Activated naive CD4-positive, alpha-beta T cell treated with anti-CD3 and anti-CD28 coated beads, Interleukin-2, amount 10 ng/mL, durations not matched to agents 7 days and 5 days (primary cell): ENCODE measurements at regions not wholly inside any gene's neighbourhood (a gene's known extent, or its start where the extent isn't known, plus 50 kb on each side); places are given as distances from the start of the nearest gene placed in this dataset.

ENCODE experiments used
- CTCF ChIA-PET: fragments of 350-600 bp; sonication (Branson Sonifier 250); formaldehyde crosslinking; loops from one replicate; lab custom pipeline; 2021; ENCODE audit warnings: antibody characterized with exemption; lab: Charles Lee
- DNase-seq: peaks from one replicate; pipeline ENCODE4 v3.0.0-alpha.2; 2020
- H3K27ac Mint-ChIP-seq: one replicate; pipeline ENCODE4 v1.8.0; 2021; ENCODE audit warnings: mild to moderate bottlenecking, moderate library complexity, mixed read lengths
- H3K27me3 Mint-ChIP-seq: one replicate; pipeline ENCODE4 v1.8.0; 2021; ENCODE audit warnings: mild to moderate bottlenecking, mixed read lengths
- H3K36me3 Mint-ChIP-seq: one replicate; pipeline ENCODE4 v1.8.0; 2021; ENCODE audit warnings: mixed read lengths
- H3K4me1 Mint-ChIP-seq: one replicate; pipeline ENCODE4 v1.8.0; 2021; ENCODE audit warnings: mixed read lengths
- H3K4me3 Mint-ChIP-seq: one replicate; pipeline ENCODE4 v1.8.0; 2021; ENCODE audit warnings: mild to moderate bottlenecking, moderate library complexity, mixed read lengths
- H3K9me3 Mint-ChIP-seq: one replicate; pipeline ENCODE4 v1.8.0; 2021; ENCODE audit warnings: mixed read lengths

DNA sequence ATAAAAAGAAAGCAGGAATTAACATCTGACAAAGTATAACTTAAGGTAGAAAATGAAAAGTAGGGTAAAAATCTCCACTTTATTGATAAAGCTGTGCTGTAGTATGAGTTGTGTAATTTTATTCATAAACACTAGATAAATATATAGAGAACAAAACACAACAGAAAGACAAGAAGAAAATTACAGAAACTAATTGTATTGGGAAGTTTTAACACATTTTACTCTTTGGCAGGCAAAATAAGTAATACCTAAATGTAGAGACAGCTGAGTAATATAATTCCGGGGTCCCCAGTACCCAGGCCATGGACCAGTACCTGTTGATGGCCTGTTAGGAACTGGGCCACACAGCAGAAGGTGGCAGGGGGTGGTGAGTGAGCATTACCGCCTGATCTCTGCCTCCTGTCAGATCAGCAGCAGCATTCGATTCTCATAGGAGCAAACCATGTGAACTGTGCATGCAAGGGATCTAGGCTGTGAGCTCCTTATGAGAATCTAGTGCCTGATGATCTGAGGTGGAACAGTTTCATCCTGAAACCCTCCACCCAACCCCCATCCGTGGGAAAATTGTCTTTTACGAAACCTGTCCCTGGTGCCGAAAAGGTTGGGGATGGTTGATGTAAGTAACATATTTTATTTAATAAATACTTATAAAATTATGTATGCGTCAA is 84.4 kb upstream of the ETV6 start:
- CTCF ChIA-PET: no interaction called here
- no peaks in the 10 kb centered on the region for H3K9me3 Mint-ChIP-seq
- H3K27me3 Mint-ChIP-seq: peaks cover 13% of the 10 kb centered on the region
- DNase-seq: no peak
- H3K4me3 Mint-ChIP-seq: no peak overlapping the region
- no peak overlapping the region for H3K27ac Mint-ChIP-seq
- no peaks in the 10 kb centered on the region for H3K4me1 Mint-ChIP-seq
- no peaks in the 10 kb centered on the region for H3K36me3 Mint-ChIP-seq

DNA sequence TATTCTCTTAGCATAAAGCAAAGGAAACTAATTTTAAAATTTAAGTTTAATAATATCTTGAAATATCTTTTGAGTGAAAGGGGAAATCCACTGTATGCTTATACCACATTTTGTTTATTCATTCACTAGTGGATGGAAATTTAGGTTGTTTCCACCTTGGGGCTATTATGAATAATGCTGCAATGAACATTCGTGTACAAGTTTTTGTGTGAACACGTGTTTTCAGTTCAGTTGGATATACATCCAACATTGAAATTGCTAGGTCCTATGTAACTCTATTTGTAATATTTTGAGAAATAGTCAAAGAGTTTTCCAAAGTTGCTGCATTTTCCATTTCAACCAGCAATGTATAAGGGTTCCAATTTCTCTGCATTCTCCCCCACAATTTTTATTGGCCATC is 83.7 kb upstream of the ETV6 start:
- no peaks in the 10 kb centered on the region for H3K9me3 Mint-ChIP-seq
- CTCF ChIA-PET: no interaction called here
- H3K36me3 Mint-ChIP-seq: no peaks in the 10 kb centered on the region
- no peaks in the 10 kb centered on the region for H3K4me1 Mint-ChIP-seq
- H3K4me3 Mint-ChIP-seq: no peak overlapping the region
- H3K27me3 Mint-ChIP-seq: peaks cover 12% of the 10 kb centered on the region
- H3K27ac Mint-ChIP-seq: no peak overlapping the region
- DNase-seq: no peak

DNA sequence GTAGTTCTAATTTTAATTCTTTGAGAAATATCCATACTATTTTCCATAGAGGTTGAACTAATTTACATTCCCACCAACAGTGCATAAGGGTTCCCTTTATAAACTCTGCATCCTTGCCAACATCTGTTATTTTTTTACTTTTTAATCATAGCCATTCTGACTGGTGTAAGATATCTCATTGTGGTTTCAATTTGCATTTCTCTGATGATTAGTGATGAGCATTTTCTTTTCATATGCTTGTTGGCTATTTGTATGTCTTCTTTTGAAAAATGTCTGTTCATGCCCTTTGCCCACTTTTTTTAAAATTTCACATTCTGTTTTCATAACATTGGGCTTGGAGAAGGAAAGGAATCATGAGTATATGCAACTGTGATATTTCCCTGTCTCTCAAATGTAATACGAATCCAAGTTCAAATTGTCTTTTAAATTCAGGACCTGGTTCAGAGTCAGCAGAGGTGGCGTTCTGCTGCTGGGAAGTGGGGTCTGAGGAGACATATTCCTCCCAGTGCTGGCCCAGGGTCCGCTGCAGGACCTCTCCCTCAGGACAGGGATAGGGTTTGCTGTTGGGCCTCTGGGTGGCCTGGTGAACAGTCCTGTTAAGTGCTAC is 81.2 kb upstream of the ETV6 start:
- no peaks in the 10 kb centered on the region for H3K4me1 Mint-ChIP-seq
- no peak overlapping the region for H3K4me3 Mint-ChIP-seq
- H3K27me3 Mint-ChIP-seq: peaks cover 3% of the 10 kb centered on the region
- CTCF ChIA-PET: no interaction called here
- no peak overlapping the region for H3K27ac Mint-ChIP-seq
- no peaks in the 10 kb centered on the region for H3K9me3 Mint-ChIP-seq
- H3K36me3 Mint-ChIP-seq: no peaks in the 10 kb centered on the region
- DNase-seq: no peak

DNA sequence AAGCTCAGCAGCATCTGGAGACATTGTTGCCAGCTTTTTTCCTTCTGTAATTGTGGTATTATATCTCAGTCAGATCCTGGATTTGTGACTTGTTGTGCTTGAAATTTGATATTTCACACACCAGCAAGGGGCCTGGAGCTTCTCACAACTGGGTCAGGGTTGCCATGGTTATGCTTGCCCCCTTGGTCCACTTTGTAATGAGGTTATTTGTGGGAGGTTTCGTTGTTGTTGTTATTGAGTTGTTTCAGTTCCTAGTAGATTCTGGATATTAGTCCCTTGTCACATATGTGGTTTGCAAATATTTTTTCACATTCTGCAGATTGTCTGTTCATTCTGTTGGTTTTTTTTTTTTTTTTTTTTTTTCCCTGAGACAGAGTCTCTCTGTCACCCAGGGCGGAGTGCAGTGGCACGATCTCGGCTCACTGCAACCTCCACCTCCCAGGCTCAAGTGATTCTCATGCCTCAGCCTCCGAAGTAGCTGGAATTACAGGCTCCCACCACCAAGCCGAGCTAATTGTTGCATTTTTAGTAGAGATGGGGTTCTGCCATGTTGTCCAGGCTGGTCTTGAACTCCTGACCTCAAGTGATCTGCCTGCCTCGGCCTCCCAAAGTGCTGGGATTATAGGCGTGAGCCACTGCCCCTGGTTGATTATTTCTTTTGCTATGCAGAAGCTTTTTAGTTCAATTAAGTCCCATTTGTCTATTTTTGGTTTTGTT is 80.6 kb upstream of the ETV6 start:
- DNase-seq: no peak
- Mint-ChIP-seq H3K4me3 (no peak overlapping the region), H3K9me3 (no peaks in the 10 kb centered on the region), H3K27me3 (peaks cover 4% of the 10 kb centered on the region), H3K36me3 (no peaks in the 10 kb centered on the region), H3K27ac (no peak overlapping the region), H3K4me1 (no peaks in the 10 kb centered on the region)
- CTCF ChIA-PET: interaction anchor here (2.3 kb wide), 1 partner anchor 464 kb away, joined by 6 read pairs; no protein-coding TSS in a partner anchor

DNA sequence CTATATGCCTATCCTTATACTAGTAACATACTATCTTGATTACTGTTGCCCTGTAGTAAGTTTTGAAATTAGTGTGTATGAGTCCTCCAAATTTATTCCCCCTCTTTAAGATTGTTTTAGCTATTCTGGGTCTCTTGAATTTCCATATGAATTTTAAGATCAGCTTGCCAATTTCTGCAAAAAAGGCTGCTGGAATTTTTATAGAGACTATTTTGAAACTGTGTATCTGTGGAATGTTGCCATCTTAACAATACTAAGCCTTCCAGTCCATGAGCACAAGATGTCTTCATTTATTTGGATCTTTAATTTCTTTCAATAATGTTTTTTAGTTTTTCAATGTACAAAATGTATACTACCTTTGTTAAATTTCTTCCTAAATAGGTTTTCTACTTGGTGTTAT is 79.8 kb upstream of the ETV6 start:
- CTCF ChIA-PET: interaction anchor here (2.3 kb wide), 1 partner anchor 463 kb away, joined by 6 read pairs; no protein-coding TSS in a partner anchor
- H3K4me1 Mint-ChIP-seq: no peaks in the 10 kb centered on the region
- H3K27ac Mint-ChIP-seq: no peak overlapping the region
- no peak overlapping the region for H3K4me3 Mint-ChIP-seq
- no peaks in the 10 kb centered on the region for H3K9me3 Mint-ChIP-seq
- peaks cover 9% of the 10 kb centered on the region for H3K27me3 Mint-ChIP-seq
- no peaks in the 10 kb centered on the region for H3K36me3 Mint-ChIP-seq
- DNase-seq: no peak

DNA sequence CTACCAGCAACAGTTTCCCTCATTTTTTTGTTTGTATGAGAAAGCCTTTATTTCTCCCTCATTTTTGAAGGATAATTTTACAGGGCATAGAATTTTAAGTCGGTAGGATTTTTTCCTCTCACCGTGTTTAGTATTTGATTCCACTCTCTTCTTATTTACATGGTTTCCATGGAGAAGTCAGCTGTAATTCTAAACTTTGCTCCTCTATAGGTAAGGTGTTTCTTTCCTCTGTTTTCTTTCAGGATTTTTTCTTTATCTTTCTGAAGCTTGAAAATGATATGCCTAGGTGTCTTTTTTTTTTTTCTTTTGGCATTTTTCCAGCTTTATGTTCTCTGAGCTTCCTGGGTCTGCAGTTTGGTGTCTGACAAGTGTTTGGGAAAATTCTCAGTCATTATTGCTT is 75.6 kb upstream of the ETV6 start:
- H3K4me3 Mint-ChIP-seq: no peak overlapping the region
- H3K4me1 Mint-ChIP-seq: peaks cover 2% of the 10 kb centered on the region
- H3K36me3 Mint-ChIP-seq: no peaks in the 10 kb centered on the region
- no peak for DNase-seq
- no peaks in the 10 kb centered on the region for H3K9me3 Mint-ChIP-seq
- no peak overlapping the region for H3K27ac Mint-ChIP-seq
- CTCF ChIA-PET: interaction anchor here (0.8 kb wide), 1 partner anchor 434 kb away, joined by 3 read pairs; no protein-coding TSS in a partner anchor
- peaks cover 9% of the 10 kb centered on the region for H3K27me3 Mint-ChIP-seq

DNA sequence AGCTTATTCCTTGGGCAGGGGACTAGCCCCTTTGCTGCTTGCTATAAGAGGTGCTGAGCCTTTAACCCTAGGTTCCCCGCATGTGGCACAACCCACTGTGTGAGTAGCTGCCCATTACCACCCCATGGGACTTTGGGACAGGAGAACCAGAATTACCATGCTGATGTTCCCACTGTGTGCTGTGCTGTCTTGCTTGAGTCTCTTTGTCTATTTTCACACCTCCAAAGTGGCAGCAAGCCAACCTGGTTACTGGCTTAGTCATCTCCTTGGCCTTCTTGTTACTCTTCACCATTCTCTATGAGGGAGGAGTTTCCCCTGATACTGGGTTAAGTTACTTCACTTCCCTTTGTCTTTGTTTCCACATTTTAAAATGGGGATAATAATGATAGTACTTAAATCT is 73.4 kb upstream of the ETV6 start:
- H3K9me3 Mint-ChIP-seq: no peaks in the 10 kb centered on the region
- H3K27me3 Mint-ChIP-seq: peaks cover 17% of the 10 kb centered on the region
- H3K36me3 Mint-ChIP-seq: no peaks in the 10 kb centered on the region
- peaks cover 2% of the 10 kb centered on the region for H3K4me1 Mint-ChIP-seq
- CTCF ChIA-PET: interaction anchor here (1.0 kb wide), 1 partner anchor 457 kb away, joined by 4 read pairs; no protein-coding TSS in a partner anchor
- DNase-seq: no peak
- no peak overlapping the region for H3K27ac Mint-ChIP-seq
- no peak overlapping the region for H3K4me3 Mint-ChIP-seq

DNA sequence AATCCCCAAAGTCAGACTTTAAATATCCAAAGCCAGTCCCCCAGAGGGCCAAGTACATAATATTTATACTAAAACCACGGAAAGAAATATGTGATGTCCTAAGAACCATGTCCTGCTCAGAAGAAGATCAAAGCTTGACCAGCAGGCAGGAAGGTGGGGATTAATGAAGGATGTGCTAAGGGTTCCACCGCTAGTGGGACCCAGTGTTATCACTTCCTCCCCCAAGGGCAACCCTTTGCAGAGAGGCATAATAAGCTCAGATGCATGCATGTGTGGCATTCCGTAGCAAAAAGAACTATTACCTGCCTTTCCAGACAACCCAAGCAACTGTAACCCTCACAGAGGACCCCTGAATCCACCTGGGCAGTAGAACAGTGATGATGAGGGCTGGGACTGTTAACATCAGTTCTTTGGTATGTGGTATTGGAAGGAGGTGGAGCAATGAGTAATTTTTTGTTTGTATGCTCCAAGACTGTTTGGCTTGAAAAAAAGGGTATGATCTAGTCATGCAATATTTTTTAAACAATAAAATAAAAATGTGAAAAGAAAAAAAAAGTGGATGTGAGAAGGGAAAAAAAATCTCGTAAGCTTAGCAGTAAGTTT is 71.7 kb upstream of the ETV6 start:
- H3K4me1 Mint-ChIP-seq: peaks cover 4% of the 10 kb centered on the region

DNA sequence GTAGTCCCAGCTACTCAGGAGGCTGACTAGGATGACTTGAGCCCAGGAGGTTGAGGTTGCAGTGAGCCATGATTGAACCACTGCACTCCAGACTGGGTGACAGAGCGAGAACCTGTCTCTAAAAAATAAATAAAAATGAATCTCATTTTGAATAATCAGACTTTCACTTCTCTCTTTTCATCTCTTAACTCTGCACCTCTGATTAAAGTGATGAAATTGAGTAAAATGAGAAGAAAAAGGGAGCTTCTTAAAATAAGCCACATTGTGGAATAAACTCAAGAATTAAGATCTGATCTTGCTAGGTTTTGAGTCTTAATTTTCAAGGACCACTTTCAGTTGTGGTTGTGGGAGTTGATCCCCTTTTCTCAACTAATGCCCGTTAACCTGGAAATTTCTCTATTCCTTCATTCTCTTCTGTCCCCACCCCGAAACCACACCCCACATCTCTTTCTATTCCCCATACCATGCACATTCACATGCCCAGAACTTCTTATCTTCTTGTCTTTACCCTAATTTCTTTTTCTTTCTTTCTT is 70.9 kb upstream of the ETV6 start:
- DNase-seq: no peak
- H3K9me3 Mint-ChIP-seq: no peaks in the 10 kb centered on the region
- CTCF ChIA-PET: interaction anchor here (1.3 to 10.3 kb wide), 3 partner anchors 23 to 457 kb away, joined by 3 to 209 read pairs (median 11); no protein-coding TSS in a partner anchor
- H3K4me1 Mint-ChIP-seq: peaks cover 4% of the 10 kb centered on the region
- H3K36me3 Mint-ChIP-seq: no peaks in the 10 kb centered on the region
- no peak overlapping the region for H3K27ac Mint-ChIP-seq
- H3K27me3 Mint-ChIP-seq: peaks cover 28% of the 10 kb centered on the region
- H3K4me3 Mint-ChIP-seq: no peak overlapping the region

More for the DNA sequence above, 71.7 kb upstream of the ETV6 start:
- no peak overlapping the region for H3K4me3 Mint-ChIP-seq
- CTCF ChIA-PET: interaction anchor here (0.6 to 10.3 kb wide), 3 partner anchors 153 to 756 kb away, joined by 3 to 209 read pairs (median 3); no protein-coding TSS in a partner anchor
- no peaks in the 10 kb centered on the region for H3K9me3 Mint-ChIP-seq
- H3K27ac Mint-ChIP-seq: no peak overlapping the region
- H3K36me3 Mint-ChIP-seq: no peaks in the 10 kb centered on the region
- no peak for DNase-seq
- peaks cover 25% of the 10 kb centered on the region for H3K27me3 Mint-ChIP-seq

DNA sequence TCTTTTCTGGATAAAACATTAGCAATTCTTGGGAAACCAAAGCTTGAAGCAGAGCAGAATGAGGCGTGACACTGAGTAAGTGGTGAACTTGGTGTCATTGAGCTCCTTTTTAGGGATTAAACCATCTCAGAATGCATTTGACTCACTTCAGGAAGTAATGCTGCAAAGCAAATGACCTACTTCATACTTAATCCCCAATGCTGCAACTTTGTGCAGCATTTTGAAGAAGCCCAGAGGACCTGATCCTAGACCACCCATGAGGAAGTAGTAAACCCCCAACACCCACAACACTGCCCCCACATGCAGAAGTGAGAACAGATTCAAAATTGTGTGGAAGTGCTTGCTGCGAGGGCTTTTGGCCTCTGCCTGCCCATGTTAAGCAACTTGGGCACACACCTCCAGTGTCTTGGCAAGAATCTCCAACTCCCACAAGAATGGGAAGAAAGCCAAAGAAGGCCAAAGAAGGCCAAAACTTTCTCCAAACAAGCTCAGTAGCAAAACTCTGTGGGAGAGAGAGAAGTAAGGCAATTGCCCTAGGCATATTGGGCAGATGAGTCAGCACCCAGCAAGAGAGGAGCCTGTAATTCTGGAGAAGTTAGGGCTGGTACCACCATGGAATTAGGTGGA is 69.2 kb upstream of the ETV6 start:
- Mint-ChIP-seq H3K27me3 (peaks cover 25% of the 10 kb centered on the region), H3K4me3 (no peak overlapping the region), H3K27ac (no peak overlapping the region), H3K4me1 (peaks cover 4% of the 10 kb centered on the region), H3K9me3 (no peaks in the 10 kb centered on the region), H3K36me3 (no peaks in the 10 kb centered on the region)
- CTCF ChIA-PET: interaction anchor here (0.7 to 10.3 kb wide), 16 partner anchors 10 to 754 kb away, joined by 3 to 209 read pairs (median 5); no protein-coding TSS in a partner anchor
- DNase-seq: no peak

DNA sequence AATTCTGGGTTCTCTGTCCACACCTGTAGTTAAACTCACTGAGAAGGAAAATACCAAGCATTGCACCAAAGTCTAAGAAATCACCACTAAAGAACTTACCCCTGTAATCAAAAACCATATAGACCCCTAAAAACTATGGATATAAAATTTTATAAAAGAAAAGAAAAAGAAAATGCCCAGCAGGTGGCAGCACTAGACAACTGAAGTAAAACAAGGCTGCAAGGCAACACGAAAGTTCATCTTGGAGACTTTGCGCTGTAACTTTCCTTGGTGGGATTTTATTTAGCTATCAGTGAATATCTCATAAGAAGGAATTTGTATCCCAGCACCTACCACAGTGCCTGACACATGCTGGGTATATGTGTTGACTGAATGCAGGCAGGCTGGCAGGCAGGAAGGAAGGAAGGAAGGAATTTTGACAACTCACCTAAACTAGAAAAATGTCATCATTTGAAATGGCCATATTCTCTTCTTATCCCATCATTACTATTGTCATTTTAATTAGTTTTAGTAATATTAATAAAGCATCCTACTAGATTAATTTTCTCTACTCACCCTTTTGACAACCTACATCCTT is 68.2 kb upstream of the ETV6 start:
- Mint-ChIP-seq H3K9me3 (no peaks in the 10 kb centered on the region), H3K36me3 (no peaks in the 10 kb centered on the region), H3K27me3 (peaks cover 25% of the 10 kb centered on the region), H3K27ac (no peak overlapping the region), H3K4me3 (no peak overlapping the region), H3K4me1 (peaks cover 4% of the 10 kb centered on the region)
- CTCF ChIA-PET: interaction anchor here (0.6 to 10.3 kb wide), 19 partner anchors 9 to 753 kb away, joined by 3 to 209 read pairs (median 3); no protein-coding TSS in a partner anchor
- DNase-seq: peak; percentile 77

DNA sequence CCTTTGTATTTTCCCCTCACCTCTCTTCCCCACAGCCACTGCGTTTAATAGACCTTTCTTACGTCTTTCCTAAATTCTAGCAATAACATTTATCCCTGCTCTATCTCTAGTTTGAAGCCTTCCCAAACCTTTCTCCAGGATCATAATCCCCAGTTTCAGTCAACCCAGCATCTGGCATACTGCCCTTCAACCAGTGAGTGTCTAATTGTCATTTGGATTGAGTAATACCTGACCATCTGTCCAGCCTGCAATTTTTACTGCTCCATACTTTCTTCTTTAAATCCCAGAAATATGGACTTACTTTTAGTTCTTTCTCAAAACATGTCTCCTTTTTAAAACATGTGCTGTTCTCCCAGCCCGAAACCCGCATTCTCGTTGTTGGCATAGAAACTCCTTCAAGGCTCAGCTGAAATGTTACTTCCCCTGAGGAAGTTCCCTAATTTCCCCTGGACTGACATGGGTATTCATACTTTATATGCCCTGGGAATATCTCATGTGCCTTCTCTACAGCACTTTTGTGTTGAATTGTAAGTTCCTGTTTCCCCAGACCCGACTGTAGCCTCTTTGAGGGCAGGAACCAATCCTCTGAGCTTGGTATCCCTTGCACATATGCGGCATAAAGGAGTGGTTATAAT is 65.1 kb upstream of the ETV6 start:
- Mint-ChIP-seq H3K27me3 (peaks cover 17% of the 10 kb centered on the region), H3K4me3 (no peak overlapping the region), H3K36me3 (no peaks in the 10 kb centered on the region), H3K9me3 (no peaks in the 10 kb centered on the region), H3K4me1 (peaks cover 2% of the 10 kb centered on the region), H3K27ac (no peak overlapping the region)
- no peak for DNase-seq
- CTCF ChIA-PET: interaction anchor here (1.2 to 10.3 kb wide), 4 partner anchors 23 to 451 kb away, joined by 4 to 209 read pairs (median 4); no protein-coding TSS in a partner anchor

DNA sequence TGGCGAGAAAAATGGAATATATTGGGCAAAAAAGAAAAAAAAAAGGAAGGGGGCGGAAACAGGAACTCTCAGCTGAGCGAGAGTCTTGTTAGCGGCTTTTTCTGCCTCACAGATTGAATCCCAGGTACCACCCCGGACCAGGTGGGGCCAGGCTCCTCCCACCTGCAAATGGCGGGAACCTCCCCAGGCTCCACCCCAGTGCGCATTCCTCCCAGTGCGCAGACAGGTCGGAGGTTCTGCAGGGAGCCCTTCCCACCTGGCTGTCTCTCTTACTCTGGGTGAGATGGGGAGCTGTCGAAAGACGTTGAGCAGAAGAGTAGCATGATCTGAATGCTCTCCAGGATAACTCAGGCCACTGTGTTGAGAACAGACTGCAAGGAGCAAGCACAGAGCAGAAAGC is 57.0 kb upstream of the ETV6 start:
- Mint-ChIP-seq H3K36me3 (no peaks in the 10 kb centered on the region), H3K27ac (no peak overlapping the region), H3K4me1 (no peaks in the 10 kb centered on the region), H3K9me3 (no peaks in the 10 kb centered on the region), H3K4me3 (no peak overlapping the region), H3K27me3 (no peaks in the 10 kb centered on the region)
- no peak for DNase-seq
- CTCF ChIA-PET: no interaction called here
